Liver (tissue), 8 donors: ENCODE measurements at regions not wholly inside any gene's neighbourhood (a gene's known extent, or its start where the extent isn't known, plus 50 kb on each side); places are given as distances from the start of the nearest gene placed in this dataset.

Experiments
- DNase-seq: peaks from one replicate; pipeline ENCODE4 v3.0.0-alpha.2; 2017; ENCODE audit warnings: low spot score
- H3K27ac ChIP-seq, 2 donors: one replicate each; pipeline ENCODE4 v1.7.0; 2013; ENCODE audit warnings: inconsistent platforms in 2 of 2, low read length in 2 of 2, control low read depth in 1 of 2, low read depth in 1 of 2, mild to moderate bottlenecking in 1 of 2
- H3K27me3 ChIP-seq, 4 donors: one replicate each; pipeline versions ENCODE4 v1.6.1 to v1.7.0; 2013; ENCODE audit warnings: low read length in 3 of 4, inconsistent platforms in 1 of 4, mild to moderate bottlenecking in 1 of 4, moderate library complexity in 1 of 4; ENCODE audit not compliant: control insufficient read depth in 4 of 4, insufficient read depth in 4 of 4
- H3K36me3 ChIP-seq, 4 donors: one replicate each; pipeline versions ENCODE4 v1.6.1 to v1.7.0; 2013; ENCODE audit warnings: low read length in 3 of 4, mild to moderate bottlenecking in 3 of 4, low read depth in 1 of 4, moderate library complexity in 1 of 4; ENCODE audit not compliant: control insufficient read depth in 4 of 4, insufficient read depth in 3 of 4
- H3K4me1 ChIP-seq, 4 donors: one replicate each; pipeline versions ENCODE4 v1.6.1 to v1.7.0; 2013; ENCODE audit warnings: low read length in 3 of 4, mild to moderate bottlenecking in 3 of 4, moderate library complexity in 1 of 4; ENCODE audit not compliant: control insufficient read depth in 4 of 4, insufficient read depth in 4 of 4
- H3K4me3 ChIP-seq, 3 donors: one replicate each; pipeline versions ENCODE4 v1.6.1 to v1.7.0; 2013; ENCODE audit warnings: low read length in 3 of 3, control low read depth in 1 of 3, low read depth in 1 of 3, mild to moderate bottlenecking in 1 of 3
- H3K9ac ChIP-seq, 2 donors: one replicate each; pipeline ENCODE4 v1.7.0; 2013; ENCODE audit warnings: low read length in 2 of 2, mild to moderate bottlenecking in 2 of 2, moderate library complexity in 2 of 2, control low read depth in 1 of 2, low read depth in 1 of 2
- H3K9me3 ChIP-seq, 4 donors: one replicate each; pipeline versions ENCODE4 v1.6.1 to v1.7.0; 2013; ENCODE audit warnings: low read length in 3 of 4; ENCODE audit not compliant: control insufficient read depth in 4 of 4
- EGR1 ChIP-seq, 2 donors: IDR thresholded peaks; 2 replicates each; pipeline ENCODE4 v1.6.1; 2016 to 2018; ENCODE audit warnings: antibody characterized with exemption in 2 of 2, low read depth in 2 of 2
- FOXA1 ChIP-seq: IDR thresholded peaks from 2 replicates; pipeline ENCODE4 v1.6.1; 2016; ENCODE audit warnings: antibody characterized with exemption
- GABPA ChIP-seq, 2 donors: IDR thresholded peaks in 1 of 2; conservative IDR thresholded peaks in 1 of 2; 2 replicates each; pipeline ENCODE4 v1.6.1; 2016; ENCODE audit warnings: antibody characterized with exemption in 2 of 2, mild to moderate bottlenecking in 1 of 2, moderate library complexity in 1 of 2
- HNF4A ChIP-seq, 2 donors: conservative IDR thresholded peaks; 2 replicates each; pipeline ENCODE4 v1.6.1; 2016; ENCODE audit warnings: antibody characterized with exemption in 2 of 2, mild to moderate bottlenecking in 2 of 2
- HNF4G ChIP-seq: IDR thresholded peaks from 2 replicates; pipeline ENCODE4 v1.6.1; 2016; ENCODE audit warnings: antibody characterized with exemption
- JUND ChIP-seq, 2 donors: IDR thresholded peaks; 2 replicates each; pipeline ENCODE4 v1.6.1; 2016; ENCODE audit warnings: antibody characterized with exemption in 2 of 2
- NR2F2 ChIP-seq: IDR thresholded peaks from 2 replicates; pipeline ENCODE4 v1.6.1; 2016; ENCODE audit warnings: antibody characterized with exemption
- RAD21 ChIP-seq, 2 donors: IDR thresholded peaks; 2 replicates each; pipeline ENCODE4 v1.6.1; 2016; ENCODE audit warnings: antibody characterized with exemption in 2 of 2, mild to moderate bottlenecking in 2 of 2
- REST ChIP-seq: IDR thresholded peaks from 2 replicates; pipeline ENCODE4 v1.6.1; 2016; ENCODE audit warnings: antibody characterized with exemption, mild to moderate bottlenecking
- SP1 ChIP-seq: IDR thresholded peaks from 2 replicates; pipeline ENCODE4 v1.6.1; 2018; ENCODE audit warnings: antibody characterized with exemption, mild to moderate bottlenecking
- TAF1 ChIP-seq: conservative IDR thresholded peaks from 2 replicates; pipeline ENCODE4 v1.6.1; 2016; ENCODE audit warnings: antibody characterized with exemption, mild to moderate bottlenecking
- YY1 ChIP-seq: IDR thresholded peaks from 2 replicates; pipeline ENCODE4 v1.6.1; 2016; ENCODE audit warnings: antibody characterized with exemption, mild to moderate bottlenecking
- WGBS: extraction: QIAGEN DNeasy Blood & Tissue Kit; methylation state at CpG from one replicate; pipeline ENCODE4 v1.1.7; 2013; 5-methylcytosine and 5-hydroxymethylcytosine counted together
- TF ChIP-seq, protein P1 (sequence below): IDR thresholded peaks from 2 replicates; pipeline ENCODE4 v1.6.1; 2016; ENCODE audit warnings: antibody characterized with exemption
- TF ChIP-seq, protein P2 (sequence below): fragments of 150-350 bp; IDR thresholded peaks from 2 replicates; pipeline ENCODE4 v1.5.1; 2017; ENCODE audit warnings: improper control_type of control experiment, low read depth, low read length; ENCODE audit not compliant: missing input control
- TF ChIP-seq, protein P3 (sequence below): IDR thresholded peaks from 2 replicates; pipeline ENCODE4 v1.6.1; 2016; ENCODE audit warnings: antibody characterized with exemption
- donor health status: healthy.
- donor health status: healthy.
- donor health status: healthy.
- donor health status: healthy.
- donor health status: healthy.

- TF ChIP-seq GABPA (IDR thresholded peaks at IDR 0.05 in 1 of 2, conservative IDR thresholded peaks at IDR 0.05 in 1 of 2) (no peak), YY1 (no peak), JUND (IDR thresholded peaks at IDR 0.05) (no peak), TAF1 (no peak)
- TF ChIP-seq, protein P1, sequence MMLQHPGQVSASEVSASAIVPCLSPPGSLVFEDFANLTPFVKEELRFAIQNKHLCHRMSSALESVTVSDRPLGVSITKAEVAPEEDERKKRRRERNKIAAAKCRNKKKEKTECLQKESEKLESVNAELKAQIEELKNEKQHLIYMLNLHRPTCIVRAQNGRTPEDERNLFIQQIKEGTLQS: no peak
- TF ChIP-seq, protein P2, sequence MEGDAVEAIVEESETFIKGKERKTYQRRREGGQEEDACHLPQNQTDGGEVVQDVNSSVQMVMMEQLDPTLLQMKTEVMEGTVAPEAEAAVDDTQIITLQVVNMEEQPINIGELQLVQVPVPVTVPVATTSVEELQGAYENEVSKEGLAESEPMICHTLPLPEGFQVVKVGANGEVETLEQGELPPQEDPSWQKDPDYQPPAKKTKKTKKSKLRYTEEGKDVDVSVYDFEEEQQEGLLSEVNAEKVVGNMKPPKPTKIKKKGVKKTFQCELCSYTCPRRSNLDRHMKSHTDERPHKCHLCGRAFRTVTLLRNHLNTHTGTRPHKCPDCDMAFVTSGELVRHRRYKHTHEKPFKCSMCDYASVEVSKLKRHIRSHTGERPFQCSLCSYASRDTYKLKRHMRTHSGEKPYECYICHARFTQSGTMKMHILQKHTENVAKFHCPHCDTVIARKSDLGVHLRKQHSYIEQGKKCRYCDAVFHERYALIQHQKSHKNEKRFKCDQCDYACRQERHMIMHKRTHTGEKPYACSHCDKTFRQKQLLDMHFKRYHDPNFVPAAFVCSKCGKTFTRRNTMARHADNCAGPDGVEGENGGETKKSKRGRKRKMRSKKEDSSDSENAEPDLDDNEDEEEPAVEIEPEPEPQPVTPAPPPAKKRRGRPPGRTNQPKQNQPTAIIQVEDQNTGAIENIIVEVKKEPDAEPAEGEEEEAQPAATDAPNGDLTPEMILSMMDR: no peak
- Histone ChIP-seq H3K4me1 (no peaks in the 10 kb centered on the region), H3K36me3 (no peaks in the 10 kb centered on the region), H3K27me3 (peaks cover 0 to 2% (median 0%) of the 10 kb centered on the region in 4 donors), H3K27ac (no peak overlapping the region), H3K4me3 (no peak overlapping the region), H3K9ac (no peak overlapping the region), H3K9me3 (no peaks in the 10 kb centered on the region)
- WGBS: 88% methylated on average over 13 of the region's 13 CpGs
- DNase-seq: peak; percentile 20
Measured at GRCh38 chr14:101017806-101018560, 114.5 kb upstream of the RTL1 start.

DNA sequence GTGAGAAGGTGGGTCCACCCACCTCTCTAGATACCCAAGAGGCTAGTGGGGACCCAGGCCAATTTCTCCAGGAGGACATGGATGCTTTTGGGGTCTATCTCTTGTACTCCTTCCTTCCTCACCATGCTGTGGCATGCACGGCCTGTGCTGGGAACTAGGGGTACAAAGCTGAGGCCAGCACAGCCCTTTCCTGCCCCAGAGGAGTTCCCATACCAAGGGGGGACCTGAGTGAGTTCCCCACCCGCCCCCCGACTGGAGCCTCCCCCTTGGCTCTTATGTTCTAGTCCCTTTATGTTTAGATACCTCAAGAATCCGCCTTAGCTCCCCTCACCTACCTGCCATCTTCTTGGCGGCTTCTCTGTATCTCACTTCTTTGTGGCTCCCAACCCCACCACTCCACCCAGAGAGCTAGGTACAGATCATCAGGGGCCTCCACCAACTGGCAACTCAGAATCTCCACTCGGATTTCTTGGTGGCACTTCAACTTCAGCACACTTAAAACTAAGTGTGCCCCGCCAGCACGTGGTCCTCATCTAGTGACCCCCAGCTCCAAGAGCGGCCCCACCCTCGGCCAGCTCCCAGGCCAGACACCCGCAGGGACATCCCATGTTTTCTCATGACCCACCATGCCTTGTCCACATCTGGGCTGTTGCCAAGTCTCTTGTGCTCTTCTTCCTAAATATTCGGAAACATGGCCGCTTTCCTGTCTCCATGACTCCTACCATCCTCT, 115.2 kb upstream of the RTL1 start:
- no peak for TF ChIP-seq YY1
- no peak for TF ChIP-seq FOXA1
- no peak for TF ChIP-seq NR2F2
- TF ChIP-seq HNF4G: no peak
- TF ChIP-seq, protein P3, sequence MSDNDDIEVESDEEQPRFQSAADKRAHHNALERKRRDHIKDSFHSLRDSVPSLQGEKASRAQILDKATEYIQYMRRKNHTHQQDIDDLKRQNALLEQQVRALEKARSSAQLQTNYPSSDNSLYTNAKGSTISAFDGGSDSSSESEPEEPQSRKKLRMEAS: no peak
- TF ChIP-seq TAF1: no peak
- no peak for TF ChIP-seq SP1
- TF ChIP-seq EGR1 (IDR thresholded peaks at IDR 0.05; ENCODE audit: low read depth in 2 of 2): no peak
- no peak for TF ChIP-seq RAD21 (IDR thresholded peaks at IDR 0.05)
- no peak for TF ChIP-seq HNF4A (conservative IDR thresholded peaks at IDR 0.05)
- no peak for TF ChIP-seq REST
- TF ChIP-seq, protein P1: no peak
- 93% methylated on average over 13 of the region's 13 CpGs for WGBS
- Histone ChIP-seq H3K9ac (no peak overlapping the region), H3K4me1 (no peaks in the 10 kb centered on the region), H3K36me3 (no peaks in the 10 kb centered on the region), H3K27me3 (peaks cover 0 to 2% (median 0%) of the 10 kb centered on the region in 4 donors), H3K27ac (no peak overlapping the region), H3K4me3 (no peak overlapping the region), H3K9me3 (no peaks in the 10 kb centered on the region)
- DNase-seq: peak; percentile 22
